ENCODE measurements at regions not wholly inside any gene's neighbourhood (a gene's known extent, or its start where the extent isn't known, plus 50 kb on each side); places are given as distances from the start of the nearest gene placed in this dataset.
"Not testable (repeated sequence)": the region's sequence is repeated elsewhere in the genome, so short reads cannot be mapped to it uniquely, and the experiment has no call there.

- no peak for DNase-seq
Observed at GRCh38 chr4:55253948-55254593, 92.0 kb upstream of the SRD5A3 start.

GRCh38 chr4:55255179-55255578 lies 90.9 kb upstream of the SRD5A3 start:
- no peak for DNase-seq

DNA sequence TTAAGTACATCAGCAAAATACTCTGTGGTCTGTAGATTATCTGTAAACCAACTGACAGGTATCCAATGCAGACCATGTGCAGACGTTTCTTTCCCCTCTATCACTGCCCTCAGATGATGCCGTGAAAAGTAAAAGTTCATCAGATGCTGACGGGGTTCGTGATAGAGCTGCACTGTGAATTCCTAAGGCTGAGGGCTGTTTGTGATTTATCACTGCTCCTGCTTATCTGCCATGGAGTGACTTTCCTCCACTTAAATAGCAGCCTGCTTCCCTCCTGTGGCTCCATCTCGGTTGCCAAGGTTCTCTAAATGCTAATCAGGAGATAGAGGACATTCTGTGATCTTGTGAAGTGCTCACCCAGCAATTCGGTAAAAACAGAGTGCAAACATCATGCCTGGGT lies 89.3 kb upstream of the SRD5A3 start:
- DNase-seq, result no peak

DNA sequence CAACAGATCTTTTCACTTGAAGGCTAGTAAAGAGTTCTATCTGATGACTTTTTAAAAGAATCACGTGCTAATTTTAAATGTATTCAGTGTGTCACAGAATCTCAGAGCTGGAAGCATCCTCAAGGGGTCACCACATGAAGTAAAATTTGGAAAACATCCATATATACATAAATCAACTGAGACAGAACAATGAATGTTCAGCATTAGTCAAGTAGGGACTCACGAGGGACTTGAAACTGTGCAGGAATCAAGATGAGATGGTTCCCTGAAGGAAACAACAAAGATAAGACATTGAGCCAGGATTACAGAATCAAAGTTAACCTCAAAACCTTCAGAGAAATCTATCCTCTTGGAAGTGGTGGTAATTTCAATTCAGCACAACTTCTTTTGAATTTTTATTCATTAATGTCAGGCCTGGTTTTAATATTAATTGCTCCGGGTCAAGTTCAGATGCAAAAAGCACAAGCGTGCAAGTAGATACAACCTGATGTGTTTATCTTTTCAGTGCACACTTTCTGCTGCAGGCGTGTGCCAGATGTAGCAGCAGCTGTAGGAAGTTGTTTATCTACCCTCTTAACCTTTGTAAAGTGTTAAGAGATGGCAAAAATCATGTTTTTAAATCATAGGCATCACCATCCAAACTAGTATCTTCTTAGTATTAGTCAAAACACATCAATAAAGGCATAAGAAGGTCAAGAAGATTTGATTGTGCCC lies 87.7 kb upstream of the SRD5A3 start:
- DNase-seq, result no peak

DNA sequence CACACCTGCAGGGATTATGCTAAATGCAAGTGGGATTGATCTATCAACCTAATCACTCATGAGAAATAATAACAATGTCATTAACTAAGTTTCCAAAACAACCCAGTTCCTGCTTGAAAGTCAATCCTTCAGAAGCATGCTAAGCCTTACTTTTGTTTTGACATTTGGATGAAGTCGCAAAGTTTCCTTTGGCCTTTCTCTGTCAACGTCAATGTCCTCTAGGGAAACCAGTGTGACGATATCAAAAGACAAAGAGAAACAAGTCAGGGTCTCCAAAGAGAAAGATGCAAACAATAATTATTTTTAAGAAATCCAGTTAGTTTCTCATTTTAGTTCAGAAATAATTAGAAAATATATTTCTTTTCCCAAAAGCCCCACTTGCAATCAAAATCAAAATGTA lies 86.7 kb upstream of the SRD5A3 start:
- no peak for DNase-seq

GRCh38 chr4:55269470-55269869 lies 76.6 kb upstream of the SRD5A3 start:
- DNase-seq, result no peak

DNA sequence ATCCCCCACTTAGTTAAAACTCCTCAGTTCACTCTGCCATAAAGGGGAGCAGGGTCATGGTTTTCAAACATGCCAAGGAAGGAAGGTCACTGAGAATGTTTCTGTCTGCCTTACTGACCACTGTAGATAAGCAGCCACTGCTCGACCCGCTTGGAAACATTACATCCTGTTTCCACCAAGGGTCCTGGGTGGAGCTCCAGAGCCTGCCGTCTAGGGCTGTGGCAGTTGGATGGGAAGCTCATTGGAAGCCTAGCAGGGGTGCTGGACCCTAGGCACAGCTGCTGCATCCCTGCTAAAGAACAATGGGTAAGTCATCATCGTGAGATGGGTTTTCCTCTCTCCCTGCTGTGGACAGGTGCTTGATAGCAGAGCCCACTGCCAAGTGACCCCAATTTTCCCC lies 76.0 kb upstream of the SRD5A3 start:
- DNase-seq, result no peak

- no peak for DNase-seq
Observed at GRCh38 chr4:55270481-55270880, 75.6 kb upstream of the SRD5A3 start.

DNA sequence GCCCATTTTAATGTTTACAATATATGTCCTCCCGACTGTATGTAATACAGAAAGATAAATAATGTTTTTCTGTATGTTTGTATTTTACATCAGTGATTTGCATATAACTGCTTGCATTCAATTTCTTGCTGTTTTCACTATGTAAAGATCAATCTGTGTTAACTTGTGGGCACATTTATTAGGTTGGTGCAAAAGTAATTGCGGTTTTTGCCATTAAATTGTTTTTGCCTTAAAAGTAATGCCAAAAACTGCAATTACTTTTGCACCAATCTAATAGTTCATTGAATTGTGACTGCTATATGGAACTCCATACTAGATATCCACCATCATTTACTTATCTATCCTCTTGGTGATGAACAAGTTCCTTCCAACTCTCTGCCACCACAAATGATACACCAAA lies 73.9 kb upstream of the SRD5A3 start:
- no peak for DNase-seq

DNA sequence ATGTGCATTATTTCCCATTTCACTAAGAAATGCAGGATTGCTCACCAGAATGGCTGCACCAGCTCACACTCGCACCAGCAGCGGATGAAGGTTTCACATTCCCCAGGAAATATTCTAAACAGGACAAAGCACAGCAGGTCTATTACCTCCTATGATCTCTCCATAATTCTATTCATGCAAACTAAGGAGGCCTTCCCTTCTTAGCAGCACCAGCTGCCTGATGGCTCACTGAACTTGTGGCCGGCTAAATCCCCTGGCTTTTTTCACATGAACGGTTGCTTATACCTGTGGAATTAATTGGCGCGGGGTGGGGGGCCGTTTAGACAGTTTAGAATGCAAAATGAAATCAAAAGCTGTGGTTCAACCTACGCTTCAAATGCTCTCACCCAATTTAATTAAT lies 73.5 kb upstream of the SRD5A3 start:
- no peak for DNase-seq

- DNase-seq, result no peak
Observed at GRCh38 chr4:55277011-55277410, 69.0 kb upstream of the SRD5A3 start.

DNA sequence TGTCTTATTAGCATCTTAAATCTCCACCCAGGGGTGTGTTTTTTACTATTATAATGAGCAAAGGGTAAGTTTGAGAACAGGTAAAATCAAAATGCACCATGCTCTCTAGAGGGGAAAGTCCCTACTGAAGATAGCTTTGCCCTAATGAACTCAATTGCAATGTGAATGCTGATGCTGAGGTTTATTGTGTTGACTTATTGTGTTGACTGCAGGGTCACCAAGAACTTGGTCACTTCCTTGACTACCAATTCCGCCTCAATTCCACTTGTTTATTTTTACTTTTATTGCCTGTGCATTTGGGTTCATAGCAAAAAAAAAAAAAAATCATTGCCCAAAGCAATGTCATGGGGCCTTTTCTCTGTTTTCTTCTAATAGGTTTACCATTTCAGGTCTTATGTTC lies 67.7 kb upstream of the SRD5A3 start:
- no peak for DNase-seq

DNA sequence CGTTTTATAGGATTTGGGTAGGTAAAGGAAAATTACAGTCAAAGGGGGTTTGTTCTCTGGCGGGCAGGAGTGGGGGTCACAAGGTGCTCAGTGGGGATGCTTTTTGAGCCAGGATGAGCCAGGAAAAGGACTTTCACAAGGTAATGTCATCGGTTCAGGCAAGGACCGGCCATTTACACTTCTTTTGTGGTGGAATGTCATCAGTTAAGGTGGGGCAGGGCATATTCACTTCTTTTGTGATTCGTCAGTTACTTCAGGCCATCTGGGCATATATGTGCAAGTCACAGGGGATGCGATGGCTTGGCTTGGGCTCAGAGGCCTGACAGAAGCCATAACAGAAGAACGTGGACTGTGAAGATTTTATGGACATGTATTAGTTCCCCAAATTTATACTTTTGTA lies 65.6 kb upstream of the SRD5A3 start:
- DNase-seq, result not testable (repeated sequence)

DNA sequence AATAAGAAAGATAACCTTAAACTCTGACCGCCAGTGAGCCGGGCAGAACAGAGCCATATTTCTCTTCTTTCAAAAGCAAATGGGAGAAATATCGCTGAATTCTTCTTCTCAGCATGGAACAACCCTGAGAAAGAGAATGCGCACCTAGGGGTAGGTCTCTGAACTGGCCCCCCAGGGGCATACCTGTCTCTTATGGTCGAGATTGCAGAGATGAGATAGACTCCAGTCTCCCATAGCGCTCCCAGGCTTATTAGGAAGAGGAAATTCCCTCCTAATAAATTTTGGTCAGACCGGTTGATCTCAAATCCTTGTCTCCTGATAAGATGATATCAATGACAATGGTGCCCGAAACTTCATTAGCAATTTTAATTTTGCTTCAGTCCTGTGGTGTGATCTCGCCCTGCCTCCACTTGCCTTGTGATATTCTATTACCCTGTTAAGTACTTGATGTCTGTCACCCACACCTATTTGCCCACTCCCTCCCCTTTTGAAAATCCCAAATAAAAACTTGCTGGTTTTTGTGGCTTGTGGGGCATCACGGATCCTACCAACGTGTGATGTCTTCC lies 64.8 kb upstream of the SRD5A3 start:
- DNase-seq, result not testable (repeated sequence)

DNA sequence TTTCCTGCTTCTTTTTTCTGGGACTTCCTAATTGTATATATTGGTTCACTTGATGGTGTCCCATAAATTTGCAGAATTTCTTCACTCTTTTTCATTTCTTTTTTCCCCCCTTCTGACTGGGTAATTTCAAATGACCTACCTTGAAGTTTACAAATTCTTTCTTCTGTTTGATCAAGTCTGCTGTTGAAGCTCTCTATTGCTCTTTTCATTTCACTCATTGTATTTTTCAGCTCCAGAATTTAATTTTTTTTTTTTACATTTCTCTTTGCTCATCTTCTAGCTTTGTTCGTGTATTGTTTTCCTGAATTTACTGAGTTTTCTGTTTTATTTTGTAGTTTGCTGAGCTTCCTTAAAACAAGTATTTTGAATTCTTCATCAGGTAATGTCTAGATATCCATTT lies 61.7 kb upstream of the SRD5A3 start:
- DNase-seq, result no peak

GRCh38 chr4:55291227-55291640 lies 54.8 kb upstream of the SRD5A3 start:
- no peak for DNase-seq

GRCh38 chr4:55296096-55296495 lies 49.9 kb upstream of the SRD5A3 start:
- no peak for DNase-seq
